Ishikawa (cell line): ENCODE measurements at regions not wholly inside any gene's neighbourhood (a gene's known extent, or its start where the extent isn't known, plus 50 kb on each side); places are given as distances from the start of the nearest gene placed in this dataset.

Experiments used
- CEBPB ChIP-seq: IDR thresholded peaks from 2 replicates; pipeline ENCODE4 v1.6.1; 2012
- CREB1 ChIP-seq: IDR thresholded peaks from 2 replicates; pipeline ENCODE4 v1.6.1; 2012; ENCODE audit warnings: low read depth
- EGR1 ChIP-seq: IDR thresholded peaks from 2 replicates; pipeline ENCODE4 v1.6.1; 2012
- EP300 ChIP-seq: IDR thresholded peaks from 2 replicates; pipeline ENCODE4 v1.6.1; 2012; ENCODE audit warnings: borderline replicate concordance
- FOXM1 ChIP-seq: IDR thresholded peaks from 2 replicates; pipeline ENCODE4 v1.6.1; 2012; ENCODE audit warnings: low read depth, borderline replicate concordance
- MAX ChIP-seq: IDR thresholded peaks from 2 replicates; pipeline ENCODE4 v1.6.1; 2012
- NFIC ChIP-seq: IDR thresholded peaks from 2 replicates; pipeline ENCODE4 v1.6.1; 2012
- RAD21 ChIP-seq: IDR thresholded peaks from 2 replicates; pipeline ENCODE4 v1.6.1; 2012; ENCODE audit warnings: low read depth
- REST ChIP-seq: IDR thresholded peaks from 2 replicates; pipeline ENCODE4 v1.6.1; 2012; ENCODE audit warnings: low read depth, mild to moderate bottlenecking
- TAF1 ChIP-seq: IDR thresholded peaks from 2 replicates; pipeline ENCODE4 v1.6.1; 2012; ENCODE audit warnings: low read depth, mild to moderate bottlenecking
- TCF12 ChIP-seq: IDR thresholded peaks from 2 replicates; pipeline ENCODE4 v1.6.1; 2012; ENCODE audit warnings: low read depth
- TEAD4 ChIP-seq: IDR thresholded peaks from 2 replicates; pipeline ENCODE4 v1.6.1; 2012
- USF1 ChIP-seq: IDR thresholded peaks from 2 replicates; pipeline ENCODE4 v1.6.1; 2012
- YY1 ChIP-seq: IDR thresholded peaks from 2 replicates; pipeline ENCODE4 v1.6.1; 2012; ENCODE audit warnings: low read depth
- ZBTB7A ChIP-seq: IDR thresholded peaks from 2 replicates; pipeline ENCODE4 v1.6.1; 2012; ENCODE audit warnings: low read depth

GRCh38 chr22:48424661-48425060 lies 1403.0 kb downstream of the BRD1 start:
- TF ChIP-seq RAD21 (no peak), FOXM1 (no peak), MAX (no peak), TEAD4 (no peak), TAF1 (no peak), CREB1 (no peak), EGR1 (no peak), YY1 (no peak), CEBPB (no peak), NFIC (no peak), ZBTB7A (no peak), REST (no peak), TCF12 (no peak), EP300 (no peak), USF1 (no peak)

- no peak for TF ChIP-seq ZBTB7A
- no peak for TF ChIP-seq USF1
- no peak for TF ChIP-seq TCF12
- TF ChIP-seq REST, result no peak
- no peak for TF ChIP-seq EGR1
- no peak for TF ChIP-seq FOXM1
- no peak for TF ChIP-seq TAF1
- no peak for TF ChIP-seq CEBPB
- no peak for TF ChIP-seq CREB1
- no peak for TF ChIP-seq TEAD4
- no peak for TF ChIP-seq RAD21
- TF ChIP-seq YY1, result no peak
- no peak for TF ChIP-seq NFIC
- TF ChIP-seq EP300, result no peak
Measured at GRCh38 chr22:48424201-48424627, 1403.5 kb downstream of the BRD1 start.

- TF ChIP-seq CREB1 (no peak), TEAD4 (no peak), CEBPB (no peak), EGR1 (no peak), TCF12 (no peak), YY1 (no peak), RAD21 (no peak), EP300 (no peak), ZBTB7A (no peak), NFIC (no peak), FOXM1 (no peak), REST (no peak), USF1 (no peak), TAF1 (no peak), MAX (no peak)
Measured at GRCh38 chr22:48423481-48423911, 1404.2 kb downstream of the BRD1 start.

GRCh38 chr22:48422900-48423480 lies 1404.7 kb downstream of the BRD1 start:
- TF ChIP-seq EGR1 (no peak), TAF1 (no peak), TCF12 (no peak), REST (no peak), CREB1 (no peak), YY1 (no peak), ZBTB7A (no peak), EP300 (no peak), USF1 (no peak), CEBPB (no peak), RAD21 (no peak), NFIC (no peak), MAX (no peak), FOXM1 (no peak), TEAD4 (no peak)
